GM21825 (cell line): ENCODE measurements at regions not wholly inside any gene's neighbourhood (a gene's known extent, or its start where the extent isn't known, plus 50 kb on each side); places are given as distances from the start of the nearest gene placed in this dataset.

Experiments
- ATAC-seq: cut with Tn5 transposase; IDR thresholded peaks from one replicate; pipeline ENCODE4 v1.9.1; 2021; ENCODE audit warnings: mild to moderate bottlenecking, moderate library complexity; ENCODE audit not compliant: unreplicated experiment

- no peak for ATAC-seq
These were observed 485.2 kb upstream of the CDH9 start for GRCh38 chr5:27523629-27524028.

DNA sequence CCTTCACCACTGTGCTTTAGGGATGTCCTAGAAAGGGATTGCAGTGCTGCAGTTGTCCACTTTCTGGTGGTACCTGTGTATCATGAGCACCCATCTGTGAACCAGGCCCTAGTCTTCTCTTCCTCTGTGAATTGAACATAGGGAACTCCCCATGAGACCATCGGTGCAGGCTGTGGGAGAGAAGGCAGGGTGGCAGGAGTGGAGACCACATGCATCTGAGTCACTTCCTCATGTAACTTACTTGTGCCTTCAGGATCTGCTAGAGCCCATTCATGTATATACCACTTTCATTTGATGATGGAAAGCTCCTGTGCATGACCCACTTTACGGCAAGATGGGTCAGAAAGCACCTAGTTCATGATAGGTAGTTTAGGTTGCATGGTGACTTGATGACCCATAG is 478.1 kb upstream of the CDH9 start:
- no peak for ATAC-seq

DNA sequence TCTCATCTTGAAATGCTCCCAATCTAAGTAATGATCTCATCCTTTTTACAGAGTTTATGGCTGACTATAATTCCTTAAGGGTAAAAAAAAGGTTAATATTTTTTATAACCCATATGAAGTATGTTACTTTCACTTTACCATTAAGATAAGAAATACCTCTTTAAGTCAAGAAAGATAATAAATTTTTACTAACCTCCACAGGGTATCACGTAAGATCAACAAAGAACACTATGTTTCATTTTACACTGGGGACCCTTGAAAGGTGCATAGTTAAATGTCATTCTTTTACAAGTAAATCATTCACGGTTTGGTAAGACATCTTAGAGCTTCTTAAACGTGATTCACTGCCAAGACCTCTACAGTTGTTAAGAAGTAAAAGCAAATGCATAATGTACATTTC is 472.7 kb upstream of the CDH9 start:
- no peak for ATAC-seq

DNA sequence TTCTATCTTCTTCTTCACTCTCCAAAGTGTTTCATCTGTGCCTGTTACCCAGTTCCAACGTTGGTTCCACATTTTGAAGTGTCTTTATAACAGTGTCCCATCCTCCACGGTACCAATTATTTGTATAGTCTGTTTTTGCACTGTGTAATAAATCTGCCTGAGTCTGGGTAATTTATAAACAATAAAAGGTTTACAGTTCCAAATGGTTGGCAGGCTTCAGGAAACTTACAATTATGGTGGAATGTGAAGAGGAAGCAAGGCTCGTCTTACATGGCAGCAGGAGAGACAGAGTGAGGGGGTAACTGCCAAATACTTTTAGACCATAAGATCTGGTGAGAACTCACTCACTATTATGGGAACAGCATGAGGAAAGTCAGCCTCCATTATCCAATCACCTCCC is 465.4 kb upstream of the CDH9 start:
- no peak for ATAC-seq

DNA sequence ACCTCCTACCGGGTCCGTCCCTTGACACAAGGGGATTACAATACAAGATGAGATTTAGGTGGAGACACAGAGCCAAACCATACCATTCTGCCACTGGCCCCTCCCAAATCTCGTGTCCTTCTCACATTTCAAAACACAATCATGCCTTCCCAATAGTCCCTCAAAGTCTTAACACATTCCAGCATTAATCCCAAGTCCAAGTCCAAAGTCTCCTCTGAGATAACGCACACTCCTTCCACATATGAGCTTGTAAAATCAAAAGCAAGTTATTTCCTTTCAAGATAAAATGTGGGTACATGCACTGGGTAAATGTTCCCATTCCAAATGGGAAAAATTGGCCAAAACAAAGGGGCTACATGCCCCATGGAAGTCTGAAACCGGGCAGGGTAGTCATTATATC is 463.9 kb upstream of the CDH9 start:
- ATAC-seq, result no peak

GRCh38 chr5:27497491-27497890 is 459.1 kb upstream of the CDH9 start:
- no peak for ATAC-seq

GRCh38 chr5:27494887-27495286 is 456.5 kb upstream of the CDH9 start:
- ATAC-seq, result no peak

DNA sequence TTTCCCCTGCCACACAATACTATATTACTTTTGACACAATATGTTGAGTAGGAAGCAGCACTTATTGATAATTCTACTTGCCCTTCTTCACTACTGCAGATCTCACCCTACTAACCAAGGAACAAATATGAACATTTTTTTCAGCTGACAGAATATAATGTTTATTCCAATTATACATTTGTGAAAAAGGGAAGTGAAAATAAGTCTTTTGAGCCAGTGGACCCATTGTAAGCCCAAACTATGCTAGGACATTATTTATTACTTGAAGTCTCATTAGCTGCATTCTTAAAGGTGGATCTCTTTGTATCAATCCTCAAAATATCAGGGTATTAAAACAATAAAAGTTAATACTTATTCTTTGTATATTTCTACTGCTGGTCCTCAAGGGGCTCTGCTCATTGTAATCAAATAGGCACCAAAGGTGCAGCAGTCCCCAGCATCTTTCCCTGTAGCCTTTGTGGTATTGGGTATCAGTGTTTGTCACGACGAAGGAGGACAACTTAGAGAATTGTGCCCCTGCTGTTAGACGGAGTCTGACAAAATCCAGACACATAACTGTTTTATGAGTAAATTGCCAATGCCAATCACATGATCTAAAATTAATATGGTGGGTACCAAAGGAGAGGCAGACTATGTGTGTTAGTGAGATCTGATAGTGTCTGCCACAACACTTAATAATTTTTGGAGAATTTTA is 453.5 kb upstream of the CDH9 start:
- ATAC-seq, result no peak

GRCh38 chr5:27491047-27491446 is 452.7 kb upstream of the CDH9 start:
- no peak for ATAC-seq

- no peak for ATAC-seq
These were observed 451.3 kb upstream of the CDH9 start for GRCh38 chr5:27489701-27490100.

GRCh38 chr5:27482663-27483062 is 444.3 kb upstream of the CDH9 start:
- no peak for ATAC-seq

DNA sequence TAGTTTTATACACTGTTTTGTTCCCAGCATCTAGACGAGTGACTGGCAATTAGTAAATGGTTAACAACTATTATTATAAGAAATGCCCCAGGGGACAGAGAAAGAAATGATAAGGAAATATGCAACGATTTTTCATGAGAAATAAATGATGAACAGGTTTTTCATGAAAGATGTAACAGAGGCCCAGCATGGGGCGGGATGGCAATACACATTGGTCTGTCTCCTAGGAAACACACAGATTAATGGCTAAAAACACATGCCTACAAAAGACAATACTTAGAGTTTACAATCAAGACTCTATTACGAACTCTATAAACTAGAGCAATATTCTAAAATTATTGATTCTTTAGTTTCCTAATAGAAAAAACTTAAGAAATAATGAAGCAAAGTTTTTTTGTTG is 441.5 kb upstream of the CDH9 start:
- no peak for ATAC-seq

GRCh38 chr5:27477550-27477949 is 439.2 kb upstream of the CDH9 start:
- no peak for ATAC-seq

DNA sequence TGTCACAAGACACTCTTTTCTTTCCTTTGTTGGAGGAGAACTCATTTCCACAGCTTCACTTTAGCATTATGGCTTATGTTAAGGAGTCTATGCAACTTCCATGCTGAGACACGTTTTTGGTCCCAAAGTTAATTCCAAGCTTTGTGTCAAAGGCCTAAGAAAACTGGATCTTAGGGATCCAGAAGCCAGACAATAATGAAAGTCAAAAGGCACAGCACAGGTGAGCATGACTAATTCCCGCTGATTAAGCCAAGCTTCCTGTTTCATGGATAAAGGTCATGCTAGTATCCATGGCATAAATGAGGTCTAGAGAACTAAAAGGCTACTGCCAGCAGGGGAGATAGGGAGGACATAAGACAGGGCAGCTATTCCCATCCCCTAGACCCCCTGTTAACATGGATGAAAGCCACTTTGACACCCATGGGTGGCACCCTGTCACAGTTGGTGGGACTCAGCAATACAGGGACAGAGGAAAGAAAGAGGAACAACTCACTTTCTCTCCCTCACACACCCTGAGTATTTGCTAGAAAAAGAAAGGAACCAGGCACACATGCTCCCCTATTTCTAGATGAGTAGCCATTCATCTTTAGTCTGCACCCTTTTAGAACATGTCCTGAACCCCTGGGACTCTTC is 438.1 kb upstream of the CDH9 start:
- ATAC-seq, result no peak

- no peak for ATAC-seq
These were observed 436.7 kb upstream of the CDH9 start for GRCh38 chr5:27475063-27475462.

DNA sequence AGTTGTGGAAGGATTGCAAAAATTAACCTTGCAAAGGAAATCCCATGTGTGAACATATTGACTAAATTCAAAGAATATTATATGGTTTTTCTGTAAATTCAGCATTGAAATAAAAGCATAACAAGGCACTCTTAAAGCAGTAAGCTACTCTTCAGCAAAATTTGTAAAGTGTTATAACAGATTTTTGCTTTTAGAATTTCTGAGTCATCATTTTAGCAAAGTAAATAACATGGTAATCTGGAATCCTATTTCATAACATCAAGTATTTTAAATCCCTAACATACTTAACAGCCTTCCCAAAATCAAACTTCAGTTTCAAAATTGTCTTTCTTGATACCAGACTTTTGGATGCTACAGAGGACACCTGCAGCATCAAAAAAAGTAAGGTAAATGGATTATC is 436.0 kb upstream of the CDH9 start:
- no peak for ATAC-seq

GRCh38 chr5:27474047-27474309 is 435.6 kb upstream of the CDH9 start:
- no peak for ATAC-seq

DNA sequence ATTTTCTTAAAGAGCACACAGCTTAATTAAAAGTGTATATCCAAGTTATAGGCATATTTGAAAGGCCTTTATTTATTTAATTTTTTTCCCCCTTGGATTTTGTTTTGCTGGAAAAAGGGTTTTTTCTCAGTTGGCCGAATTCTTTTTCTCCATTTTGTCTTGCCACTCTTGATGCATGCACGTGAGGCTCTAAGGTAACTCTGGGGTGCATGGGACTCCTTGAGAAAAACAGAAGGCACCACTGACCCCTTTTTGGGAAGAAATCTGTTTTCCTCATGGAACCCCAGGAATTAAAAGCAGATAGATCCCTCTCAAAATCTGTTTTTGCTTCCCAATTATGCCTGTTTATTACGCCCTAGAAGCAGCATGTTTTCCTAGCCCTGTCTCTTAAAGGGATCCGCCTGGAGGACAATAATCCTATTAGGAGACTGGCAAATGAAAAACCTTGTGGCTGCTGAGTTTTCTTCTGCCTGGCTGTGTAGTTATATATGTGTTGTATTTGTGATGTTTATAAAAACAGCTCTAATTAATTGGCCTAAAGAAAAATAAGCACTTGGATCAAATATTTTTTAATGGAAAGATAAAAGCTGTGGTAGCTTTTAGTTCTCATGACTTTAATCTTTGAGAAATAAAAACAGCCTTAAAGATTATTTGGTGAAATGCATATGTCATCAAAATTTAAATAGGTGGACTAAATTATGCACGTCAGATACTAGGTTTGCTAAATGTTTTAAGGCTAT is 435.1 kb upstream of the CDH9 start:
- no peak for ATAC-seq

DNA sequence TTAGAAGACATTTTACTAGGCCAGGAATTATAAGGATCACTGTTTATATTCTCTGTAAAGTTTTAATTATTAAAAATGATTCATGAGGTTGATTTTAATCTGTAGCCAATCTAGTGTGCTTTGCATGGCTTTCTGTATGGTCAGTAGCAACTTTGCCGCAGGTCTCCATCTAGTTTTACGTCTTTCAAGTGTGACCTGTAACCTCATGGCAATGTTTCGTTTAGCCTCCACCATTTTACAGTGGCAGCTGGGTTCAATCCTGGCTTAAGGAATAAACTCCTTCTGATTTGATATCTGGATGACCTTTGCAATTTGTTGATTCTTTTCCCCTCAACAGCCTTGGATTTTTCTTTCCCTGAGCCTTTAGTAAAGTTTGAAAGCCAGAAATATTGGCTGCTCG is 434.5 kb upstream of the CDH9 start:
- ATAC-seq, result no peak

DNA sequence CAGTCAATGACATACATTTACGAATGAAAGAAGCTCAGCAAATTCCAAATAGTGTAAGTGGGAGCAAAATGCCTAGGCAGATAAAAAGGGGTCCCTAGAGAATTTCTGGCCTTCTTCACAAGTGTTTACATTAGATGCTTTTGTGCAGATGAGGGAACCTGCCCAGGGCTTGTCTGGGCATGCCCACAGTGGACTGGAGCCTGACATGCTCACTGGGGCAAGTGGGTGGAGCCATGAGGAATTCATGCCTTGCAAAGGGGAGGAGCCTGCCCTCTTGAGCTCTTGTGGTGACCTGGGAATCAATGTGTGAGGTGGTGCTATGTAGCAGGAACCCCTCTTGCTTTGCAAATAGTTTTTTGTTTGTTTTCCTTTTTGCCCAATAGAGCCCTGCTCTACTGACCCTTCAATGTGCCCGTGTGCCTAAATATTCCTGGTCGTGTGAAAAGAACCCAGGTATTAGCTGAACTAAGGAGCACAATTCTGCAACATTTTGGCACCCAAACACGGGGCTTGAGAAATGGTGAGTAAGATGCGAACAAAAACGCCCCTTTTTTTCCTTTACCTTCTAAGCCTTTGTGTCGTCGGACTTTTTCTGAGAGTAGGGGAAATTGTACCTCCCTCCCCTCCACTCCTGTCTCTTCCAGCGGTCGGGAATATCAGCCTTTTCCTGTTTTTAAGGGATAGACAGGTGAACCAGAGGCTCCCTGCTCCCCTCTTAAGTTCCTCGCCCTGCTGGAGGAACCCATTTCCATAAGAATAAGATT is 433.8 kb upstream of the CDH9 start:
- peak; percentile 90 for ATAC-seq

DNA sequence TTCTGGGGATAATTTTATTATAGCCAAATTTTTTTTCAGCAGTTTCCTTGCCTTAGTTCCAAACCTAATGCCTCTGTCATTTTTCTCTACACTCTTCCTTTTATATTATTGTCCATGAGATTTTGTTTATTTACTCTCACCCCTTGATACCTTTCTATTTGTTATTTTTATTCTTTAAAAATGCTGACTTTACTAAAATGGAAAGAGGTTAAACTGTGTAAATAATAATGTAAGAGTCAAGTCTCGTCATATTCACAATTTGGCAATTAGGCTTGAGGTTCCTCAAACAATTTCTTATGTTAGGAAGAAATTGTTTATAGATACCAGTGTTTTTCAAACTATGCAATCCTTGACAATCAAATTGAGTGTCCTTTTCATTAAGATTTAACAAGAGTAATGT is 428.6 kb upstream of the CDH9 start:
- no peak for ATAC-seq

DNA sequence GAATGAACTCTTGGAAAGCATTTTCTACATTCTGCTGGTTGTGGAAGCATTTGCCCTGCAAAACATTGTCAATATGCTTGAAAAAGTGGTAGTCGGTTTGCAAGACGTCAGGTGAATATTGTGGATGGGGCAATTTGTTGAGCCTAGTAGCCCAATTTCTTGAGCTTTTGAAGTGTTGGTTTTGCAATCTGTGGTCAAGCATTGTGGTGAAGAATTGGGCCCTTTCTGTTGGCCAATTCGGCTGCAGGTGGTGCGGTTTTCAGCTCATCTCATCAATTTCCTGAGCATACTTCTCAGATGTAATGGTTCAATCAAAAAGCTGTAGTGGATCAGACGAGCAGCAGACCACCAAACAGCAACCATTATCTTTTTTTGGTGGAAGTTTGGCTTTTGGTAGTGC is 426.8 kb upstream of the CDH9 start:
- ATAC-seq, result no peak
